Endometrial microvascular endothelial cells (primary cell): ENCODE measurements at regions not wholly inside any gene's neighbourhood (a gene's known extent, or its start where the extent isn't known, plus 50 kb on each side); places are given as distances from the start of the nearest gene placed in this dataset.
"Not testable (repeated sequence)": the region's sequence is repeated elsewhere in the genome, so short reads cannot be mapped to it uniquely, and the experiment has no call there.

Experiments used
- in situ Hi-C: cut with HindIII; loops from 2 replicates; pipeline ENCODE4 v1.10.0; 2017; ENCODE audit warnings: low sequenced_read_pairs, low pct_unique_long_range_greater_than_20kb; ENCODE audit errors: inconsistent ontology term

- in situ Hi-C loops = no loop called here
Measured at GRCh38 chr10:36448760-36449691, 676.4 kb upstream of the ANKRD30A start.

- in situ Hi-C loops = no loop called here
Measured at GRCh38 chr10:36446881-36447280, 678.5 kb upstream of the ANKRD30A start.

- in situ Hi-C loops = no loop called here
Measured at GRCh38 chr10:36443233-36443632, 682.2 kb upstream of the ANKRD30A start.

GRCh38 chr10:36441557-36441956 lies 683.8 kb upstream of the ANKRD30A start:
- in situ Hi-C loops = no loop called here

GRCh38 chr10:36440539-36440938 lies 684.9 kb upstream of the ANKRD30A start:
- in situ Hi-C loops = no loop called here

GRCh38 chr10:36437367-36437766 lies 688.0 kb upstream of the ANKRD30A start:
- in situ Hi-C loops = no loop called here

GRCh38 chr10:36428507-36428906 lies 696.9 kb upstream of the ANKRD30A start:
- in situ Hi-C loops = no loop called here

GRCh38 chr10:36425131-36425797 lies 700.1 kb upstream of the ANKRD30A start:
- in situ Hi-C loops = no loop called here

- in situ Hi-C loops = no loop called here
Measured at GRCh38 chr10:36424502-36424901, 700.9 kb upstream of the ANKRD30A start.

GRCh38 chr10:36423821-36424248 lies 701.6 kb upstream of the ANKRD30A start:
- in situ Hi-C loops = no loop called here

- in situ Hi-C loops = no loop called here
Measured at GRCh38 chr10:36421992-36422391, 703.4 kb upstream of the ANKRD30A start.

- in situ Hi-C loops = no loop called here
Measured at GRCh38 chr10:36416513-36416912, 708.9 kb upstream of the ANKRD30A start.

GRCh38 chr10:36412942-36413341 lies 712.5 kb upstream of the ANKRD30A start:
- in situ Hi-C loops = no loop called here

- in situ Hi-C loops = not testable (repeated sequence)
Measured at GRCh38 chr10:36400238-36400637, 725.2 kb upstream of the ANKRD30A start.

- in situ Hi-C loops = no loop called here
Measured at GRCh38 chr10:36393801-36394200, 731.6 kb upstream of the ANKRD30A start.

GRCh38 chr10:36391405-36391804 lies 734.0 kb upstream of the ANKRD30A start:
- in situ Hi-C loops = no loop called here

GRCh38 chr10:36390221-36390620 lies 735.2 kb upstream of the ANKRD30A start:
- in situ Hi-C loops = no loop called here

- in situ Hi-C loops = no loop called here
Measured at GRCh38 chr10:36388166-36388565, 737.2 kb upstream of the ANKRD30A start.

- in situ Hi-C loops = no loop called here
Measured at GRCh38 chr10:36385693-36386092, 739.7 kb upstream of the ANKRD30A start.

- in situ Hi-C loops = no loop called here
Measured at GRCh38 chr10:36383349-36383748, 741.3 kb upstream of the FZD8 start.
